Heart left ventricle (tissue), 13 donors: ENCODE measurements at regions not wholly inside any gene's neighbourhood (a gene's known extent, or its start where the extent isn't known, plus 50 kb on each side); places are given as distances from the start of the nearest gene placed in this dataset.

Experiments
- CTCF ChIP-seq, 12 donors: fragments of 200-600 bp; sonication (generic) in 4 of 12; IDR thresholded peaks; one replicate each; pipeline versions ENCODE4 v1.5.0 to v1.8.0; 2018 to 2022; ENCODE audit warnings: antibody characterized with exemption in 12 of 12, mild to moderate bottlenecking in 5 of 12
- POLR2A ChIP-seq, 2 donors: fragments of 450-650 bp; IDR thresholded peaks; one replicate each; pipeline ENCODE4 v1.6.1; 2017; ENCODE audit warnings: antibody characterized with exemption in 2 of 2, mild to moderate bottlenecking in 2 of 2, moderate library complexity in 2 of 2
- donor health status: ischemic (EF 13 %, LVEDD 7.1; RV severe dilation, severe dysfunction).
- donor health status: DM: no; HTN: yes; CAD: no.
- donor health status: DM: no; HTN: no; CAD: no.
- donor health status: ischemic (EF 25% LVEDD 6.9; RV normal size, moderate dysfunction).
- donor health status: ischemic (EF 25% LVEDD 5.7; RV mildly dilated, moderate dysfunction).
- donor health status: ischemic (EF 35%, LVEDD 5.7; RV mildly dilated, moderate dysfunction).
- donor health status: nonischemic (EF 11% LVEDD 7.7; RV severe dilation, severe dysfunction).
- donor health status: DM: yes; HTN: yes; CAD: no.
- donor health status: PGD.
- donor health status: ischemic (EF 29% LVEDD 5.4; RV normal size, mild dysfunction).
- donor health status: nonischemic (EF 23%, LVEDD 6.1; RV moderate dilation, normal function).

GRCh38 chr20:21862956-21863355 is 157.5 kb downstream of the PAX1 start:
- TF ChIP-seq CTCF (IDR thresholded peaks at IDR 0.05) = no peak
- TF ChIP-seq POLR2A (IDR thresholded peaks at IDR 0.05) = no peak
